ENCODE measurements at regions not wholly inside any gene's neighbourhood (a gene's known extent, or its start where the extent isn't known, plus 50 kb on each side); places are given as distances from the start of the nearest gene placed in this dataset.

- H2AFZ ChIP-seq (ENCODE audit: low read depth, low read length): no peak overlapping the region
- no peak overlapping the region for H3K9ac ChIP-seq (ENCODE audit: low read depth, low read length)
- no peaks in the 10 kb centered on the region for H3K9me3 ChIP-seq (ENCODE audit: insufficient read depth, low read length, severe bottlenecking)
- H4K20me1 ChIP-seq (ENCODE audit: insufficient read depth, low read length): no peaks in the 10 kb centered on the region
- H3K27me3 ChIP-seq (ENCODE audit: insufficient read depth, low read length, poor library complexity): peaks cover 5% of the 10 kb centered on the region
- no peak overlapping the region for H3K4me3 ChIP-seq (ENCODE audit: low read depth in 1 of 2, low read length in 2 of 2)
- no peaks in the 10 kb centered on the region for H3K36me3 ChIP-seq (ENCODE audit: insufficient read depth, low read length)
- no peaks in the 10 kb centered on the region for H3K79me2 ChIP-seq (ENCODE audit: insufficient read depth, low read length)
- H3K4me2 ChIP-seq (ENCODE audit: insufficient read depth, low read length): no peak overlapping the region
- no peak for ATAC-seq (ENCODE audit: insufficient read depth, low read depth)
- H3K4me1 ChIP-seq (ENCODE audit: insufficient read depth, low read length): no peaks in the 10 kb centered on the region
- no peak overlapping the region for H3K27ac ChIP-seq (ENCODE audit: low read length)
- no peak for TF ChIP-seq CTCF (IDR thresholded peaks at IDR 0.05; ENCODE audit: borderline replicate concordance, extremely low read depth, low read length, poor library complexity, severe bottlenecking)
- TF ChIP-seq EZH2 (IDR thresholded peaks at IDR 0.05; ENCODE audit: borderline replicate concordance, low read depth, low read length, severe bottlenecking): no peak
- DNase-seq: no peak
Measured at GRCh38 chr7:88357294-88357693, 50.6 kb upstream of the STEAP4 start.

Data from DND-41 (cell line).